SU-DHL-6 (cell line): ENCODE measurements at regions not wholly inside any gene's neighbourhood (a gene's known extent, or its start where the extent isn't known, plus 50 kb on each side); places are given as distances from the start of the nearest gene placed in this dataset.

Experiments
- H2AFZ ChIP-seq: fragments of 200-600 bp; sonication (generic); 2 replicates; pipeline ENCODE4 v1.6.1; 2014; ENCODE audit warnings: low read depth, mild to moderate bottlenecking, moderate library complexity, mixed read lengths, antibody characterized with exemption, low read length; ENCODE audit not compliant: severe bottlenecking
- H3F3A ChIP-seq: fragments of 200-600 bp; shearing (Covaris generic); 2 replicates; pipeline ENCODE4 v1.6.0; 2016; ENCODE audit warnings: antibody characterized with exemption, mild to moderate bottlenecking; ENCODE audit not compliant: insufficient read depth
- H3K27ac ChIP-seq: fragments of 200-600 bp; sonication (generic); 2 replicates; pipeline ENCODE4 v1.5.1; 2016; ENCODE audit warnings: low read depth, mild to moderate bottlenecking, low read length, moderate library complexity, mixed read lengths
- H3K27me3 ChIP-seq: fragments of 200-600 bp; sonication (generic), shearing (Covaris generic); 2 replicates; pipeline ENCODE4 v1.6.0; 2014; ENCODE audit warnings: mild to moderate bottlenecking, low read length
- H3K36me3 ChIP-seq: fragments of 200-600 bp; sonication (generic); 2 replicates; pipeline ENCODE4 v1.6.1; 2014; ENCODE audit warnings: mild to moderate bottlenecking, low read length, mixed read lengths
- H3K4me2 ChIP-seq: fragments of 300-600, 200-600 bp; shearing (Covaris generic), sonication (generic); 2 replicates; pipeline ENCODE4 v1.6.0; 2014; ENCODE audit warnings: low read length, low read depth, mild to moderate bottlenecking; ENCODE audit not compliant: poor library complexity, severe bottlenecking
- H3K4me3 ChIP-seq: fragments of 200-600 bp; sonication (generic); 2 replicates; pipeline ENCODE4 v1.5.1; 2014; ENCODE audit warnings: antibody characterized with exemption, low read length, mild to moderate bottlenecking, mixed read lengths; ENCODE audit not compliant: insufficient read depth, poor library complexity, severe bottlenecking
- H3K79me2 ChIP-seq: fragments of 200-600 bp; sonication (generic); 2 replicates; pipeline ENCODE4 v1.6.1; 2014; ENCODE audit warnings: mild to moderate bottlenecking, low read length, moderate library complexity; ENCODE audit not compliant: insufficient read depth
- H3K9ac ChIP-seq: fragments of 200-600 bp; sonication (generic); 2 replicates; pipeline ENCODE4 v1.7.0; 2014; ENCODE audit warnings: mild to moderate bottlenecking, low read length
- H3K9me2 ChIP-seq: fragments of 200-600 bp; sonication (generic); replicated peaks from 2 replicates; pipeline ENCODE4 v1.6.1; 2014; ENCODE audit warnings: low read length; ENCODE audit not compliant: insufficient read depth
- H3K9me3 ChIP-seq: fragments of 200-600 bp; sonication (generic); 2 replicates; pipeline ENCODE4 v1.6.1; 2014; ENCODE audit warnings: low read length, mixed read lengths; ENCODE audit not compliant: insufficient read depth
- H4K20me1 ChIP-seq: fragments of 200-600 bp; sonication (generic); 2 replicates; pipeline ENCODE4 v1.6.1; 2014; ENCODE audit warnings: low read depth, mild to moderate bottlenecking, antibody characterized with exemption, low read length, moderate library complexity, mixed read lengths
- EZH2phosphoT487 ChIP-seq: fragments of 200-600 bp; sonication (generic), shearing (Covaris generic); conservative IDR thresholded peaks from 2 replicates; pipeline ENCODE4 v1.6.1; 2018; ENCODE audit warnings: mild to moderate bottlenecking, antibody characterized with exemption, low read length, moderate library complexity, mixed read lengths
- TF ChIP-seq, protein P1 (sequence below): fragments of 200-600 bp; sonication (generic); IDR thresholded peaks from one replicate; pipeline ENCODE4 v1.5.1; 2017; ENCODE audit warnings: antibody characterized with exemption, mild to moderate bottlenecking, low read length, moderate library complexity; ENCODE audit not compliant: insufficient read depth, poor library complexity, severe bottlenecking

- H3K9me3 ChIP-seq = no peaks in the 10 kb centered on the region
- TF ChIP-seq EZH2phosphoT487 = no peak
- TF ChIP-seq, protein P1, sequence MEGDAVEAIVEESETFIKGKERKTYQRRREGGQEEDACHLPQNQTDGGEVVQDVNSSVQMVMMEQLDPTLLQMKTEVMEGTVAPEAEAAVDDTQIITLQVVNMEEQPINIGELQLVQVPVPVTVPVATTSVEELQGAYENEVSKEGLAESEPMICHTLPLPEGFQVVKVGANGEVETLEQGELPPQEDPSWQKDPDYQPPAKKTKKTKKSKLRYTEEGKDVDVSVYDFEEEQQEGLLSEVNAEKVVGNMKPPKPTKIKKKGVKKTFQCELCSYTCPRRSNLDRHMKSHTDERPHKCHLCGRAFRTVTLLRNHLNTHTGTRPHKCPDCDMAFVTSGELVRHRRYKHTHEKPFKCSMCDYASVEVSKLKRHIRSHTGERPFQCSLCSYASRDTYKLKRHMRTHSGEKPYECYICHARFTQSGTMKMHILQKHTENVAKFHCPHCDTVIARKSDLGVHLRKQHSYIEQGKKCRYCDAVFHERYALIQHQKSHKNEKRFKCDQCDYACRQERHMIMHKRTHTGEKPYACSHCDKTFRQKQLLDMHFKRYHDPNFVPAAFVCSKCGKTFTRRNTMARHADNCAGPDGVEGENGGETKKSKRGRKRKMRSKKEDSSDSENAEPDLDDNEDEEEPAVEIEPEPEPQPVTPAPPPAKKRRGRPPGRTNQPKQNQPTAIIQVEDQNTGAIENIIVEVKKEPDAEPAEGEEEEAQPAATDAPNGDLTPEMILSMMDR = no peak
- no peaks in the 10 kb centered on the region for H3K9me2 ChIP-seq
- no peaks in the 10 kb centered on the region for H4K20me1 ChIP-seq
- H3K27me3 ChIP-seq = no peaks in the 10 kb centered on the region
- no peak overlapping the region for H2AFZ ChIP-seq
- no peak overlapping the region for H3K4me3 ChIP-seq
- H3K9ac ChIP-seq = no peak overlapping the region
- H3K4me2 ChIP-seq = no peak overlapping the region
- no peaks in the 10 kb centered on the region for H3K36me3 ChIP-seq
- H3K27ac ChIP-seq = no peak overlapping the region
- no peaks in the 10 kb centered on the region for H3K79me2 ChIP-seq
- no peaks in the 10 kb centered on the region for H3F3A ChIP-seq
Observed at GRCh38 chr11:39367534-39367933, 2091.9 kb downstream of the LRRC4C start.

DNA sequence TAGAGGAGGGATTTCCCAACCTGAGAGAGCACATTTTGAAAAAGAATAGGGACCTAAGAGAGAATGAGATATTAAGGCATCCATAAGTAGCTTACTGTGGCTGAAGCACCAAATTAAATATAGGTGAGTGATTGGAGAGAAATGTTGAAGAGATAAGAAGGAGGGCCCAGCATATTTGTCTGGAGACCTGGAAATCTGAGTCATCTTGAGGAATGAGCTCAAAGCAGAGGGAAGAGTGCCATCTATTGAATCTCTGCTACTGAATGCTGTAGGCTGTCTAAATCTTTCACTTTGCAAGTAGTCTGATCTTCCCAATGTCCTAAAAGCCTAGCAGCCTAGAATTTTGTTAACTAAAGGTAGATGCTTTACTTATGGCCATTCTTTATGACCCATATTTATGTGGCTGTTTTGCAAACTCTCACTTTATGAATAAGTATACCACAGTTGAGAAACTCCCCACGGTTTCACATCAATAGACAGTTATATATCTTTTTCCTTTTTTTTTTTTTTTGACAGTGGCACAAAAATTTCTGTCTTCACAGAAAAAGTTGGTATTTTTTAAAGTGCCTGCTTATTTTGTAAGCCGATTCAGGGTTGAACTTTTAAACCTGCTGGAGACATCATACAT is 2093.5 kb downstream of the LRRC4C start:
- no peak overlapping the region for H3K9ac ChIP-seq
- no peak for TF ChIP-seq EZH2phosphoT487
- TF ChIP-seq, protein P1 = no peak
- H3K27ac ChIP-seq = no peak overlapping the region
- H3K4me2 ChIP-seq = no peak overlapping the region
- H3K4me3 ChIP-seq = no peak overlapping the region
- no peaks in the 10 kb centered on the region for H3K79me2 ChIP-seq
- no peaks in the 10 kb centered on the region for H4K20me1 ChIP-seq
- no peaks in the 10 kb centered on the region for H3K9me2 ChIP-seq
- no peak overlapping the region for H2AFZ ChIP-seq
- no peaks in the 10 kb centered on the region for H3K27me3 ChIP-seq
- H3F3A ChIP-seq = no peaks in the 10 kb centered on the region
- no peaks in the 10 kb centered on the region for H3K36me3 ChIP-seq
- H3K9me3 ChIP-seq = no peaks in the 10 kb centered on the region

DNA sequence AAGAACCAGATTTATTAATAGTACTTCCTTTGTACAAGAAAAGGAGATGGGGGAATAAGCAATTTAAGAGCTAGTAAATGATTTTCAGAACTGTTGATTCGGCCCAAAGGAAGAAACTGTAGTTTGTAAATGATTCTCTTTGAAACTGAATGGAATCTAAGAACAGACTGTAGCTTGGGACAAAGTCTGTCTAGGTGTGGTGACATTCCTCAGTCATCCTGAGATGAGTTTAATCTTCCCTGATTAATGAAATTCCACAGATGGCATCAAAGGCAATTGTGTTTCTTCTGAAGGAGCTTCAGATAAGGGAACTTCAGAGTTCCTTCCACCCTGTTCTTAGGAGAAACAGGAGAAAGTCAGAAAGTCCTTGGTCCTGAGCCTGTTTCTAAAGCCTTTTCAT is 2095.9 kb downstream of the LRRC4C start:
- Histone ChIP-seq H3K27ac (no peak overlapping the region), H3K9ac (no peak overlapping the region), H3K27me3 (no peaks in the 10 kb centered on the region), H2AFZ (no peak overlapping the region), H3K9me3 (no peaks in the 10 kb centered on the region), H3K79me2 (no peaks in the 10 kb centered on the region), H3K4me3 (no peak overlapping the region), H3K36me3 (no peaks in the 10 kb centered on the region), H3K9me2 (no peaks in the 10 kb centered on the region), H3F3A (no peaks in the 10 kb centered on the region), H3K4me2 (no peak overlapping the region), H4K20me1 (no peaks in the 10 kb centered on the region)
- TF ChIP-seq, protein P1 = no peak
- TF ChIP-seq EZH2phosphoT487 = no peak
